ENCODE measurements at regions not wholly inside any gene's neighbourhood (a gene's known extent, or its start where the extent isn't known, plus 50 kb on each side); places are given as distances from the start of the nearest gene placed in this dataset.

DNA sequence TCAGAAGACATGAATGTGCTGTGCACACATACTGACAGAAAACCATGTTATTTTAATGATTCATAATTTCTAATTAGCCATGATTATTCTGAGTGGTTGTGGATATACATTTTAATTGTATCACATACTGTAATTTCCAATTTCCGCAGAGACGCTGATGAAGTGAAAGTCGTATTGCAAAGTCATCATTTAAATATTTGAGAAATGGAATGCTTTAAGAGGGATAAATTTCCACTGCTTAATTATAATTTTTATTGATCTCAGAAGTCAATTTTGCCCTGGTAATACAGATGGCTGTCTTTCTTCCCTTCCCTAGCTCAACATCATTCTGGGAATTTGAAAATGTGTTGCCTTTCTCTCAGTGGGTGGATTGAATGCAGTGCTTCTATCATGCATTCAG lies 819.3 kb downstream of the ROBO2 start:
- no peak overlapping the region for H3K4me3 ChIP-seq (ENCODE audit: low read length)
- DNase-seq (ENCODE audit: low read depth) = no peak
- TF ChIP-seq, protein P1, sequence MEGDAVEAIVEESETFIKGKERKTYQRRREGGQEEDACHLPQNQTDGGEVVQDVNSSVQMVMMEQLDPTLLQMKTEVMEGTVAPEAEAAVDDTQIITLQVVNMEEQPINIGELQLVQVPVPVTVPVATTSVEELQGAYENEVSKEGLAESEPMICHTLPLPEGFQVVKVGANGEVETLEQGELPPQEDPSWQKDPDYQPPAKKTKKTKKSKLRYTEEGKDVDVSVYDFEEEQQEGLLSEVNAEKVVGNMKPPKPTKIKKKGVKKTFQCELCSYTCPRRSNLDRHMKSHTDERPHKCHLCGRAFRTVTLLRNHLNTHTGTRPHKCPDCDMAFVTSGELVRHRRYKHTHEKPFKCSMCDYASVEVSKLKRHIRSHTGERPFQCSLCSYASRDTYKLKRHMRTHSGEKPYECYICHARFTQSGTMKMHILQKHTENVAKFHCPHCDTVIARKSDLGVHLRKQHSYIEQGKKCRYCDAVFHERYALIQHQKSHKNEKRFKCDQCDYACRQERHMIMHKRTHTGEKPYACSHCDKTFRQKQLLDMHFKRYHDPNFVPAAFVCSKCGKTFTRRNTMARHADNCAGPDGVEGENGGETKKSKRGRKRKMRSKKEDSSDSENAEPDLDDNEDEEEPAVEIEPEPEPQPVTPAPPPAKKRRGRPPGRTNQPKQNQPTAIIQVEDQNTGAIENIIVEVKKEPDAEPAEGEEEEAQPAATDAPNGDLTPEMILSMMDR (conservative IDR thresholded peaks at IDR 0.05; ENCODE audit: low read depth, low read length) = no peak

DNA sequence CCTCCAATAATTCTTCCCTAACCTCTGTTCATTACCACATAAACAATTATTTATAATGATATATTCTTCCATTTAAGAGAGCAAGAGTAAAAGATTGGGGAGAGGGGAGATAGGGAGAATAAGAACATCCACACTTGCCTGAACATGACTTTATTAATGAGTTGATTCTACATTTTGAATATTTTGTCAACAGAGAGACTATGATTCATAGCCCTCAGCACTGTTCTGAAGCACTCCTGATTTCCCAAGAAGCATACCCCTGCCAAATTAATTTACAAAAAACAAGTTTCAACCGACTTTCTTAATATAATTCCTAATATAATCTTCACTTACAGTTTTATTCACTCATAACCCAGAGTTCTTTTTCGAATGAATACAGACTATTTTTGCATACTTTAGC lies 828.8 kb downstream of the ROBO2 start:
- no peak overlapping the region for H3K4me3 ChIP-seq (ENCODE audit: low read length)
- DNase-seq (ENCODE audit: low read depth) = no peak
- TF ChIP-seq, protein P1 (conservative IDR thresholded peaks at IDR 0.05; ENCODE audit: low read depth, low read length) = no peak

- H3K4me3 ChIP-seq (ENCODE audit: low read length) = no peak overlapping the region
- no peak for DNase-seq (ENCODE audit: low read depth)
- TF ChIP-seq, protein P1 (conservative IDR thresholded peaks at IDR 0.05; ENCODE audit: low read depth, low read length) = no peak
Measured at GRCh38 chr3:77869423-77869822, 829.5 kb downstream of the ROBO2 start.

GRCh38 chr3:77871436-77871835 lies 831.5 kb downstream of the ROBO2 start:
- H3K4me3 ChIP-seq (ENCODE audit: low read length) = no peak overlapping the region
- TF ChIP-seq, protein P1 (conservative IDR thresholded peaks at IDR 0.05; ENCODE audit: low read depth, low read length) = no peak
- DNase-seq (ENCODE audit: low read depth) = no peak

GRCh38 chr3:77873598-77873997 lies 833.7 kb downstream of the ROBO2 start:
- TF ChIP-seq, protein P1 (conservative IDR thresholded peaks at IDR 0.05; ENCODE audit: low read depth, low read length) = no peak
- DNase-seq (ENCODE audit: low read depth) = no peak
- no peak overlapping the region for H3K4me3 ChIP-seq (ENCODE audit: low read length)

DNA sequence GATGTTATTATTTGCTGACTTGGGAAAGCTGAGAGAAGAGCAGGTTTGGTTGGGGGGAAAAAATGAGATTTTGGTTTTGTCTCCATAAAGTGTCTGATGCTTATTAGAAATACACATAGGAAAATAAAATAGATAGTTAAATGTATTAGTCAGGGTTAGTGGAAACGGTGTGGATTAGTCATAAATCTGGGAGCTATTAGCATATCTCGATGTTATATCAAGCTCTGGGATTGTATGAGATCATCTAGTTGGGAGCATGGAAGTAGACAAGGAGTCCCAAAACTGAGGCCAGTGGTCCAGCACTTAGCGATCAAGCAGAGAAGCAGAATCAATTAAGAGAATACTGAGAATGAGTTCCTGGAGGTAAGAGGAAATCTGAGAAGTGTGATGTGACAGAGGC lies 845.5 kb downstream of the ROBO2 start:
- TF ChIP-seq, protein P1 (conservative IDR thresholded peaks at IDR 0.05; ENCODE audit: low read depth, low read length) = no peak
- no peak for DNase-seq (ENCODE audit: low read depth)
- H3K4me3 ChIP-seq (ENCODE audit: low read length) = no peak overlapping the region

DNA sequence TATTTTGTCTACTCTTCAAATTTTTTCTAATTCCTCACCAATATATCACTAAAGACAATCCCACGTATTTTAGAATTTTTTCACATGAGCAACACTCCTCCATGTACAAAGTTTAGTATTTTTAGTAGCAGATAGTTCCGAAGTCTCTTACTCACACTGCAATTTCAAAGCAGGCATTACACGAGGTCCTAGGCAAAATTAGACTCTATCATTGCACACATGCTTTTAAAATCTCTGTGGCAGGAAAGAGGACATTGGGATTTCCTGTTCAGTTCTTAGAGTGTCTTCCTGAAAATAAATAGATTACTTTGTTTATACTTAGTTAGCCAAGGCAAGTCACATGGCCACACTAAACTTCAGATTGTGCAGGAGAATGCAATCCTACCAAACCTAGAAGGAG lies 847.7 kb downstream of the ROBO2 start:
- TF ChIP-seq, protein P1 (conservative IDR thresholded peaks at IDR 0.05; ENCODE audit: low read depth, low read length) = no peak
- no peak overlapping the region for H3K4me3 ChIP-seq (ENCODE audit: low read length)
- DNase-seq (ENCODE audit: low read depth) = no peak

Measured in retinal pigment epithelial cell (primary cell).